Ovary (tissue), 3 donors: ENCODE measurements at regions not wholly inside any gene's neighbourhood (a gene's known extent, or its start where the extent isn't known, plus 50 kb on each side); places are given as distances from the start of the nearest gene placed in this dataset.

Experiments
- CTCF ChIP-seq, 3 donors: fragments of 450-650 bp in 2 of 3; fragments of 200-600 bp in 1 of 3; IDR thresholded peaks; one replicate each; pipeline versions ENCODE4 v1.5.1 to v1.8.0; 2016 to 2022; ENCODE audit warnings: antibody characterized with exemption in 3 of 3, mild to moderate bottlenecking in 1 of 3
- EP300 ChIP-seq: sonication (generic); formaldehyde crosslinking; IDR thresholded peaks from one replicate; pipeline ENCODE4 v1.6.1; 2017; ENCODE audit warnings: antibody characterized with exemption
- donor health status: DM: no; HTN: no; CAD: no.

GRCh38 chr3:86254480-86254879 lies 736.5 kb downstream of the VGLL3 start:
- TF ChIP-seq CTCF (IDR thresholded peaks at IDR 0.05) (no peak), EP300 (no peak)
